Fibroblast of lung (primary cell): ENCODE measurements at regions not wholly inside any gene's neighbourhood (a gene's known extent, or its start where the extent isn't known, plus 50 kb on each side); places are given as distances from the start of the nearest gene placed in this dataset.

Source experiments
- DNase-seq, 2 donors: peaks; one replicate each; pipeline versions ENCODE4 v3.0.0 to v3.0.0-alpha.2; 2010; ENCODE audit warnings: low read depth in 2 of 2
- H2AFZ ChIP-seq: 2 replicates; pipeline ENCODE4 v1.5.1; 2012; ENCODE audit warnings: low read length, control low read depth, inconsistent platforms
- H3K27ac ChIP-seq: 2 replicates; pipeline ENCODE4 v1.5.1; 2011; ENCODE audit warnings: low read length, control low read depth; ENCODE audit not compliant: insufficient read depth
- H3K27me3 ChIP-seq: 2 replicates; pipeline ENCODE4 v1.5.1; 2011; ENCODE audit warnings: mild to moderate bottlenecking, low read length; ENCODE audit not compliant: control insufficient read depth, insufficient read depth
- H3K36me3 ChIP-seq: 2 replicates; pipeline ENCODE4 v1.5.1; 2011; ENCODE audit warnings: low read length; ENCODE audit not compliant: control insufficient read depth, insufficient read depth
- H3K4me1 ChIP-seq: 2 replicates; pipeline ENCODE4 v1.5.1; 2011; ENCODE audit warnings: low read length; ENCODE audit not compliant: control insufficient read depth, insufficient read depth; ENCODE audit errors: extremely low read depth
- H3K4me2 ChIP-seq: 2 replicates; pipeline ENCODE4 v1.5.1; 2011; ENCODE audit warnings: low read length, control low read depth; ENCODE audit not compliant: insufficient read depth; ENCODE audit errors: extremely low read depth
- H3K4me3 ChIP-seq, 4 experiments: fragments of 200-600 bp in 1 of 4; sonication (generic) in 1 of 4; replicated peaks in 1 of 4; 2 replicates each; pipeline ENCODE4 v1.5.1; 2011 to 2016; ENCODE audit warnings: low read length in 4 of 4, low read depth in 3 of 4, mild to moderate bottlenecking in 3 of 4, control low read depth in 2 of 4, inconsistent platforms in 1 of 4, mixed read lengths in 1 of 4; ENCODE audit not compliant: insufficient read depth in 1 of 4; ENCODE audit errors: control extremely low read depth in 1 of 4
- H3K79me2 ChIP-seq: 2 replicates; pipeline ENCODE4 v1.5.1; 2012; ENCODE audit warnings: mild to moderate bottlenecking, low read length, inconsistent platforms; ENCODE audit not compliant: control insufficient read depth, insufficient read depth
- H3K9ac ChIP-seq: 2 replicates; pipeline ENCODE4 v1.5.1; 2011; ENCODE audit warnings: mild to moderate bottlenecking, low read length, control low read depth; ENCODE audit not compliant: insufficient read depth
- H3K9me3 ChIP-seq: 2 replicates; pipeline ENCODE4 v1.5.1; 2012; ENCODE audit warnings: low read depth, low read length; ENCODE audit not compliant: control insufficient read depth, insufficient read depth
- H4K20me1 ChIP-seq: 2 replicates; pipeline ENCODE4 v1.5.1; 2011; ENCODE audit warnings: low read length; ENCODE audit not compliant: control insufficient read depth, insufficient read depth; ENCODE audit errors: extremely low read depth
- EZH2 ChIP-seq: IDR thresholded peaks from 2 replicates; pipeline ENCODE4 v1.5.1; 2012; ENCODE audit warnings: low read length, control low read depth, mild to moderate bottlenecking; ENCODE audit errors: missing control alignments
- TF ChIP-seq, protein P1 (sequence below), 2 donors: IDR thresholded peaks in 1 of 2; conservative IDR thresholded peaks in 1 of 2; 1 replicate in 1 of 2; 2 replicates in 1 of 2; pipeline ENCODE4 v1.5.1; 2011 to 2012; ENCODE audit warnings: low read length in 2 of 2, control low read depth in 1 of 2, inconsistent platforms in 1 of 2, low read depth in 1 of 2, mild to moderate bottlenecking in 1 of 2

DNA sequence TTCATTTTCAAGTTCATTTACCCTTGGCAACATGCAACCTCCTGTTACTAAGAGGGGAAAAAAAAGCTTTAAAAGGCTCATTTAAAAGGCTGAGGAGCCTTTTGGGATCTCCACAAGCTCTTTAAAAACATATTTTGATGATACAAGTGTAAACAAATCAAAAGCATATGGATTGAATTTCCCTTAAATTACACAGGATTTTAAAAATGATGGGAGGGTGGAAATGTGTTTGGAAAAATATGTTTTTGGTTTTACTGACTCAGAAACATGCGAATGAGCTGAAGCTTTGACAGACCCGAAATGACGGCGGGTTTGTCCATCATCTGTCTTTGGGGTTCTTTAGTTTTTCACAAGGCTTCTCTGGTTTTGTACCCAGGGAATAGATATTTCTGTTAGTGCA lies 180.6 kb upstream of the CCDC68 start:
- DNase-seq = no peak
- no peak for TF ChIP-seq EZH2
- TF ChIP-seq, protein P1, sequence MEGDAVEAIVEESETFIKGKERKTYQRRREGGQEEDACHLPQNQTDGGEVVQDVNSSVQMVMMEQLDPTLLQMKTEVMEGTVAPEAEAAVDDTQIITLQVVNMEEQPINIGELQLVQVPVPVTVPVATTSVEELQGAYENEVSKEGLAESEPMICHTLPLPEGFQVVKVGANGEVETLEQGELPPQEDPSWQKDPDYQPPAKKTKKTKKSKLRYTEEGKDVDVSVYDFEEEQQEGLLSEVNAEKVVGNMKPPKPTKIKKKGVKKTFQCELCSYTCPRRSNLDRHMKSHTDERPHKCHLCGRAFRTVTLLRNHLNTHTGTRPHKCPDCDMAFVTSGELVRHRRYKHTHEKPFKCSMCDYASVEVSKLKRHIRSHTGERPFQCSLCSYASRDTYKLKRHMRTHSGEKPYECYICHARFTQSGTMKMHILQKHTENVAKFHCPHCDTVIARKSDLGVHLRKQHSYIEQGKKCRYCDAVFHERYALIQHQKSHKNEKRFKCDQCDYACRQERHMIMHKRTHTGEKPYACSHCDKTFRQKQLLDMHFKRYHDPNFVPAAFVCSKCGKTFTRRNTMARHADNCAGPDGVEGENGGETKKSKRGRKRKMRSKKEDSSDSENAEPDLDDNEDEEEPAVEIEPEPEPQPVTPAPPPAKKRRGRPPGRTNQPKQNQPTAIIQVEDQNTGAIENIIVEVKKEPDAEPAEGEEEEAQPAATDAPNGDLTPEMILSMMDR (conservative IDR thresholded peaks at IDR 0.05 in 1 of 2, IDR thresholded peaks at IDR 0.05 in 1 of 2; ENCODE audit: low read depth in 1 of 2, low read length in 2 of 2) = no peak
- Histone ChIP-seq H3K36me3 (no peaks in the 10 kb centered on the region), H3K27ac (no peak overlapping the region), H3K79me2 (no peaks in the 10 kb centered on the region), H4K20me1 (no peaks in the 10 kb centered on the region), H3K4me3 (no peak overlapping the region), H3K4me1 (no peaks in the 10 kb centered on the region), H3K27me3 (no peaks in the 10 kb centered on the region), H2AFZ (no peak overlapping the region), H3K9me3 (no peaks in the 10 kb centered on the region), H3K4me2 (no peak overlapping the region), H3K9ac (no peak overlapping the region)

DNA sequence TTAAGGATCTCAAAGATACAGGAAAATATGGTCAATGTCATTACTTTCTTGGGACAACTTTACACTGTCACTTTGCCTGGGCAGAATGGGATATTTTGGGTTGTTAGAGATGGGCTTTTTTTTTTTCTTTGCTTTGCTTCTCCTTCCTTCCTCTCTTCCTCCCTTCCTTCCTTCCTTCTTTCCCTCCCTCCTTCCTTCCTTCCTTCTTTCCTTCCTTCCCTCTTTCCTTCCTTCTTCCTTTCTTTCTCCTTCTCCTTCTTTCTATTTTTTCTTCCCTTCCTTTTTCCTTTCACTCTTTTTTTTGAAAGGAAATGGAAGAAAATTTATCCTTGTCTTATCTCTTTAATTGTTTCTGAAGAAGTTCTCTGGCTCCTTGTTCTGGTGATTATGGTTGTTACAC lies 180.0 kb upstream of the CCDC68 start:
- Histone ChIP-seq H3K27me3 (no peaks in the 10 kb centered on the region), H3K4me3 (no peak overlapping the region), H4K20me1 (no peaks in the 10 kb centered on the region), H3K4me2 (no peak overlapping the region), H3K79me2 (no peaks in the 10 kb centered on the region), H2AFZ (no peak overlapping the region), H3K4me1 (no peaks in the 10 kb centered on the region), H3K27ac (no peak overlapping the region), H3K9ac (no peak overlapping the region), H3K9me3 (no peaks in the 10 kb centered on the region), H3K36me3 (no peaks in the 10 kb centered on the region)
- DNase-seq = no peak
- TF ChIP-seq, protein P1 (conservative IDR thresholded peaks at IDR 0.05 in 1 of 2, IDR thresholded peaks at IDR 0.05 in 1 of 2; ENCODE audit: low read depth in 1 of 2, low read length in 2 of 2) = no peak

DNA sequence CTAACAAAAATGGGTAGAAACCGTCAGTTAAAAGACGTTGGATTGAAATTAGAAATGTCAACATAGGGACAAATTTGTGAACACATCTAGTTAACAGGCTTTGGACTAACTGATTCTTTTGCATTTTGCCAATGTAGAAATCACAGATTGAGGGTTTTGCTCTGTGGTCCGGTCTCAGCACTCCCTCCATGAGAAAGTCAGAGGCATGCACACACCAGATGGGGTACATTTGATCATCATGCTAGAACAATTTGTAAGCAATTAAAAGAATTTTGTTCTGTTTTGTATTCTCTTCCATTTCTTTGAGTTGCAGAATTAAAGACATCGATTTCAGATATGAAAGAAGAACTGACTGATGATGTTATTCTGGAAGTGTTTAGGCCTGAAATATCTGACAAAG lies 179.1 kb upstream of the CCDC68 start:
- no peaks in the 10 kb centered on the region for H4K20me1 ChIP-seq
- no peaks in the 10 kb centered on the region for H3K27me3 ChIP-seq
- no peak overlapping the region for H3K4me3 ChIP-seq
- no peaks in the 10 kb centered on the region for H3K9me3 ChIP-seq
- no peaks in the 10 kb centered on the region for H3K79me2 ChIP-seq
- H3K27ac ChIP-seq = no peak overlapping the region
- peak in 1 of 2 donors; percentile 27 for DNase-seq
- no peak overlapping the region for H3K4me2 ChIP-seq
- no peaks in the 10 kb centered on the region for H3K36me3 ChIP-seq
- TF ChIP-seq, protein P1 (conservative IDR thresholded peaks at IDR 0.05 in 1 of 2, IDR thresholded peaks at IDR 0.05 in 1 of 2; ENCODE audit: low read depth in 1 of 2, low read length in 2 of 2) = no peak
- TF ChIP-seq EZH2 = no peak
- H2AFZ ChIP-seq = no peak overlapping the region
- no peak overlapping the region for H3K9ac ChIP-seq
- H3K4me1 ChIP-seq = no peaks in the 10 kb centered on the region
